MM.1S (cell line): ENCODE measurements at regions not wholly inside any gene's neighbourhood (a gene's known extent, or its start where the extent isn't known, plus 50 kb on each side); places are given as distances from the start of the nearest gene placed in this dataset.

ENCODE experiments used
- EZH2 ChIP-seq: fragments of 300-600 bp; sonication (generic); optimal IDR thresholded peaks from 2 replicates; pipeline ENCODE3; 2017; ENCODE audit warnings: low read depth, mild to moderate bottlenecking, antibody characterized with exemption, low read length, mixed read lengths
- EZH2phosphoT487 ChIP-seq: fragments of 300-600 bp; sonication (generic); IDR thresholded peaks from 2 replicates; pipeline ENCODE4 v1.6.1; 2018; ENCODE audit warnings: antibody characterized with exemption, low read length
- TF ChIP-seq, protein P1 (sequence below): fragments of 300-600 bp; sonication (generic); IDR thresholded peaks from 2 replicates; pipeline ENCODE4 v1.5.1; 2016; ENCODE audit warnings: antibody characterized with exemption, low read length, mixed read lengths

DNA sequence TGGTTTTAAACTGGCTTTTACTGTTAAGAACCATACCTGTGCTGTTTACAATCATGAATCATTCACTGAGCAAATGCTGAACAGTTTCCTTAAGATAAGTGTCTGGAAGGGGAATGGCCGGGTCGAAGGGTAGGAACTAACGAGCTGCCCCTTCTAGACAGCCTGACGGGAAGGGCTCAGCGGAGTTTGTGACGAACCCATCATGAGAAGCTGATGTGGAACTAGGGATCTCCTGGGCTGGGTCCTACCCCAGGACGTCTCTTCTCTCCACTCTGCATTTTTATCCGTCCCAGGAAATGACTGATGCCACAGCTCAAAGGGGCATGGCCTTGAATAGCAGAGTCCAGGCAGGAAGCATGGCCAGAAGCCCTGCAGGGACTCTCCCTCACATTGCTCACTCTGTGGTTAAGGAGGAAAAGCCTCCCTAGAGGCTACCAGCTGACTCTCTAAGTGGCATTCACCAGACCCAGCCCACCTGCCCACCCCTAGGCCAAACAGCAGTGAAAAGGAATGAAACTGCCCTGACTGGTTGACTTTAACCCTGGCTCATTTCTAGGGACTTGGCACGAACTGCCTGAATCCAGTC is 112.0 kb downstream of the PFKFB3 start:
- TF ChIP-seq, protein P1, sequence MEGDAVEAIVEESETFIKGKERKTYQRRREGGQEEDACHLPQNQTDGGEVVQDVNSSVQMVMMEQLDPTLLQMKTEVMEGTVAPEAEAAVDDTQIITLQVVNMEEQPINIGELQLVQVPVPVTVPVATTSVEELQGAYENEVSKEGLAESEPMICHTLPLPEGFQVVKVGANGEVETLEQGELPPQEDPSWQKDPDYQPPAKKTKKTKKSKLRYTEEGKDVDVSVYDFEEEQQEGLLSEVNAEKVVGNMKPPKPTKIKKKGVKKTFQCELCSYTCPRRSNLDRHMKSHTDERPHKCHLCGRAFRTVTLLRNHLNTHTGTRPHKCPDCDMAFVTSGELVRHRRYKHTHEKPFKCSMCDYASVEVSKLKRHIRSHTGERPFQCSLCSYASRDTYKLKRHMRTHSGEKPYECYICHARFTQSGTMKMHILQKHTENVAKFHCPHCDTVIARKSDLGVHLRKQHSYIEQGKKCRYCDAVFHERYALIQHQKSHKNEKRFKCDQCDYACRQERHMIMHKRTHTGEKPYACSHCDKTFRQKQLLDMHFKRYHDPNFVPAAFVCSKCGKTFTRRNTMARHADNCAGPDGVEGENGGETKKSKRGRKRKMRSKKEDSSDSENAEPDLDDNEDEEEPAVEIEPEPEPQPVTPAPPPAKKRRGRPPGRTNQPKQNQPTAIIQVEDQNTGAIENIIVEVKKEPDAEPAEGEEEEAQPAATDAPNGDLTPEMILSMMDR, result no peak
- TF ChIP-seq EZH2phosphoT487 (no peak), EZH2 (no peak)
